Hepatocyte (in vitro differentiated cells): ENCODE measurements at regions not wholly inside any gene's neighbourhood (a gene's known extent, or its start where the extent isn't known, plus 50 kb on each side); places are given as distances from the start of the nearest gene placed in this dataset.

Source experiments
- DNase-seq: peaks from one replicate; pipeline ENCODE4 v3.0.0-alpha.2; 2016; ENCODE audit warnings: low spot score
- H2AFZ ChIP-seq: fragments of 200-600 bp; sonication (generic); 2 replicates; pipeline ENCODE4 v1.6.0; 2016; ENCODE audit warnings: antibody characterized with exemption, mild to moderate bottlenecking
- H3K27ac ChIP-seq: fragments of 200-600 bp; sonication (generic); 2 replicates; pipeline ENCODE4 v1.5.1; 2016; ENCODE audit warnings: mild to moderate bottlenecking
- H3K27me3 ChIP-seq: fragments of 200-600 bp; sonication (generic); 2 replicates; pipeline ENCODE4 v1.6.1; 2016
- H3K36me3 ChIP-seq: fragments of 200-600 bp; sonication (generic); replicated peaks from 2 replicates; pipeline ENCODE4 v1.5.1; 2016; ENCODE audit warnings: low read depth; ENCODE audit not compliant: insufficient read depth
- H3K4me1 ChIP-seq: fragments of 200-600 bp; sonication (generic); 2 replicates; pipeline ENCODE4 v1.5.1; 2016; ENCODE audit warnings: mild to moderate bottlenecking, moderate library complexity; ENCODE audit not compliant: insufficient read depth
- H3K4me2 ChIP-seq: fragments of 200-600 bp; sonication (generic); 2 replicates; pipeline ENCODE4 v1.6.0; 2016
- H3K4me3 ChIP-seq: fragments of 200-600 bp; sonication (generic); 2 replicates; pipeline ENCODE4 v1.5.1; 2016; ENCODE audit warnings: mild to moderate bottlenecking
- H3K79me2 ChIP-seq: fragments of 200-600 bp; sonication (generic); 2 replicates; pipeline ENCODE4 v1.6.0; 2017; ENCODE audit warnings: mild to moderate bottlenecking
- H3K9me2 ChIP-seq: fragments of 200-600 bp; sonication (generic); replicated peaks from 2 replicates; pipeline ENCODE4 v1.6.0; 2017; ENCODE audit warnings: mild to moderate bottlenecking; ENCODE audit not compliant: insufficient read depth
- H3K9me3 ChIP-seq: fragments of 200-600 bp; sonication (generic); 2 replicates; pipeline ENCODE4 v1.5.1; 2016; ENCODE audit warnings: low read depth, mild to moderate bottlenecking
- H4K20me1 ChIP-seq: fragments of 200-600 bp; sonication (generic); 2 replicates; pipeline ENCODE4 v1.6.0; 2016; ENCODE audit warnings: mild to moderate bottlenecking; ENCODE audit not compliant: insufficient read depth, poor library complexity, severe bottlenecking
- EZH2 ChIP-seq: fragments of 200-600 bp; sonication (generic); IDR thresholded peaks from 2 replicates; pipeline ENCODE4 v1.6.1; 2016; ENCODE audit warnings: antibody characterized with exemption, mild to moderate bottlenecking, borderline replicate concordance
- EZH2phosphoT487 ChIP-seq: fragments of 200-600 bp; sonication (generic); IDR thresholded peaks from one replicate; pipeline ENCODE4 v1.6.1; 2018; ENCODE audit warnings: antibody characterized with exemption, mild to moderate bottlenecking, low read depth, moderate library complexity; ENCODE audit not compliant: unreplicated experiment, severe bottlenecking
- WGBS: methylation state at CpG from one replicate; pipeline ENCODE4 v1.1.6; 2016; ENCODE audit warnings: low lambda C conversion rate; ENCODE audit errors: missing lambda C conversion rate; 5-methylcytosine and 5-hydroxymethylcytosine counted together
- TF ChIP-seq, protein P1 (sequence below): fragments of 200-600 bp; sonication (generic); IDR thresholded peaks from 2 replicates; pipeline ENCODE4 v1.5.1; 2016; ENCODE audit warnings: antibody characterized with exemption, mild to moderate bottlenecking; ENCODE audit not compliant: poor library complexity

DNA sequence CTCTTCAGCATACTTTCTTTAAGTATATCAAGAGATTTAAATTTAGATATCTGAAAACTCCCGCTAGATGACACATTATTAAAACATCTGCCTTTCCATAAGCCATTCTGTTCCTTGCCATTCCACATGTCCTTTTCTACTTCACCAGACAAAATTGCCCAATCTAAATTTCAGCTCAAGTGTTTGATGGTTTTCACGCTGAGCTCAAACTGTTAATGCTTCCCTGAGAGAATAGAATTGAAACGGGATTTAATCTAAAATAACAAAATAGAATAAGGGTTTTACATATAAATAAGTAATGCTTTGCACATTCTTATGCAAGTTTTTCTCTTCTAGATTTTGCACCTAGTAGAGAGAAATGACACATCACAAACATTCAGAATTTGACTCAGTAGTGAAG is 764.5 kb upstream of the TENM3 start:
- no peaks in the 10 kb centered on the region for H3K9me2 ChIP-seq
- no peak for DNase-seq
- H3K9me3 ChIP-seq = no peaks in the 10 kb centered on the region
- TF ChIP-seq EZH2phosphoT487 (no peak), EZH2 (no peak)
- TF ChIP-seq, protein P1, sequence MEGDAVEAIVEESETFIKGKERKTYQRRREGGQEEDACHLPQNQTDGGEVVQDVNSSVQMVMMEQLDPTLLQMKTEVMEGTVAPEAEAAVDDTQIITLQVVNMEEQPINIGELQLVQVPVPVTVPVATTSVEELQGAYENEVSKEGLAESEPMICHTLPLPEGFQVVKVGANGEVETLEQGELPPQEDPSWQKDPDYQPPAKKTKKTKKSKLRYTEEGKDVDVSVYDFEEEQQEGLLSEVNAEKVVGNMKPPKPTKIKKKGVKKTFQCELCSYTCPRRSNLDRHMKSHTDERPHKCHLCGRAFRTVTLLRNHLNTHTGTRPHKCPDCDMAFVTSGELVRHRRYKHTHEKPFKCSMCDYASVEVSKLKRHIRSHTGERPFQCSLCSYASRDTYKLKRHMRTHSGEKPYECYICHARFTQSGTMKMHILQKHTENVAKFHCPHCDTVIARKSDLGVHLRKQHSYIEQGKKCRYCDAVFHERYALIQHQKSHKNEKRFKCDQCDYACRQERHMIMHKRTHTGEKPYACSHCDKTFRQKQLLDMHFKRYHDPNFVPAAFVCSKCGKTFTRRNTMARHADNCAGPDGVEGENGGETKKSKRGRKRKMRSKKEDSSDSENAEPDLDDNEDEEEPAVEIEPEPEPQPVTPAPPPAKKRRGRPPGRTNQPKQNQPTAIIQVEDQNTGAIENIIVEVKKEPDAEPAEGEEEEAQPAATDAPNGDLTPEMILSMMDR = no peak
- no peak overlapping the region for H3K4me3 ChIP-seq
- no peaks in the 10 kb centered on the region for H3K79me2 ChIP-seq
- WGBS = 63% methylated on average over 3 of the region's 3 CpGs
- H2AFZ ChIP-seq = no peak overlapping the region
- H3K4me1 ChIP-seq = no peaks in the 10 kb centered on the region
- H3K4me2 ChIP-seq = no peak overlapping the region
- H3K27me3 ChIP-seq = no peaks in the 10 kb centered on the region
- H4K20me1 ChIP-seq = no peaks in the 10 kb centered on the region
- H3K27ac ChIP-seq = no peak overlapping the region
- H3K36me3 ChIP-seq = no peaks in the 10 kb centered on the region

DNA sequence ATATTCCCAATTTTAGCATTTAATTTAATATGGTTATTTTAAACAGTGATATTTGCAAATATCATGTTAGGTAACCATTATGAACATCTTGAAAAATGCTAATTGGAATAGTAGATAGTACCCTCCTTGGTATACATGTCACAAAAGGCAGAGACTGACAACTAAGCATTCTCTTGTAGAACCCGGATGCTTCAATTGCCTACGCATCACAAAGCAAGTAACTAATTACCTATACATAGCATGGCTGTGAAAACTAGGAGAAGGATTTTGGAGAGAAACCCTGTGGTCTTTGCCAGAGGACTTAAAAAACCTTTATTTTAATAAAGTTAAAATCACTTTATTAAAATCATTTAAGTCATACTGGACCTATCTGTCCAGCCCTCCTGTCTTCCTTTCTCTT is 764.1 kb upstream of the TENM3 start:
- WGBS = 65% methylated on average over 2 of the region's 2 CpGs
- Histone ChIP-seq H3K36me3 (no peaks in the 10 kb centered on the region), H3K9me2 (no peaks in the 10 kb centered on the region), H3K9me3 (no peaks in the 10 kb centered on the region), H3K4me3 (no peak overlapping the region), H3K4me1 (no peaks in the 10 kb centered on the region), H3K79me2 (no peaks in the 10 kb centered on the region), H3K27me3 (no peaks in the 10 kb centered on the region), H3K27ac (no peak overlapping the region), H3K4me2 (no peak overlapping the region), H4K20me1 (no peaks in the 10 kb centered on the region), H2AFZ (no peak overlapping the region)
- TF ChIP-seq EZH2 (no peak), EZH2phosphoT487 (no peak)
- TF ChIP-seq, protein P1 = no peak
- no peak for DNase-seq

DNA sequence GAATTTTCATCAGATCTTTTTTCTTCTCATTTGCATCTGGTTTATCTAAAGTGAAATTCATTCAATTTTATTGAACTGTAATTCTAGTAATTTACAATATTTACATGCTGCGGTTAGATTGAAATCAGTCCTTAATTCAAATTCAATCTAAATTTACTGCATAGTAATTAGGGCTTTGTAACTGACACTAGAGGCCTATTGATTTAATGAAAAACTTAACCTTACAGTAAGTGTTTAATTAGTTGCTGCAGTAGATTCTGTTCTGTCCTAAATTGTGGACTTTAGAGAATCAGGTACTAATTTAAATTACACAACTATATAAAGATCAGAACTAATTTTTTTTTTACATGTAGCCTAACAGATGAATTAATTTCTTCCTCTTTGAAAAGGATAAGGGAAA is 758.8 kb upstream of the TENM3 start:
- Histone ChIP-seq H3K4me1 (no peaks in the 10 kb centered on the region), H3K27ac (no peak overlapping the region), H3K79me2 (no peaks in the 10 kb centered on the region), H3K9me2 (no peaks in the 10 kb centered on the region), H3K4me2 (no peak overlapping the region), H3K4me3 (no peak overlapping the region), H3K9me3 (no peaks in the 10 kb centered on the region), H3K36me3 (no peaks in the 10 kb centered on the region), H4K20me1 (no peaks in the 10 kb centered on the region), H2AFZ (no peak overlapping the region), H3K27me3 (no peaks in the 10 kb centered on the region)
- TF ChIP-seq EZH2 (no peak), EZH2phosphoT487 (no peak)
- TF ChIP-seq, protein P1 = no peak
- DNase-seq = no peak
- WGBS = 94% methylated on average over 1 of the region's 1 CpG

DNA sequence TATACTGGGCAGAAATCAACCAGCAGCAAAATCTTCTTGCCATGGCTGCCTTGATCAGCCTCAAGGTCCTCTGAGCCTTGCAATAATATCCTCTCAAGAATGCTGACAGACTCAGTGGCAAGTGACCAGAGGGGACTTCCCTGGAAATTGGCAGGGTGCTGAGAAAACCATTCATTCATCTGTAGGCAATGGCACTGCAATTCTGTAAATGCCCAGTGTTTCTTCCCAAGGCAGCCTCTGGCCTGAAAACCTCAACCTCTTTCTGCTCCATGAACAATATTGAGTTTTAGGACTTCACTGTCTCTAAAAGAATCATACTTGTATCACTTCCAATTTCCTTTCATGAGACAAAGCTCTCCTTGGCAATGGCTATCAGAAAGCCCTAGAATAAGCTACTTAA is 754.3 kb upstream of the TENM3 start:
- no peaks in the 10 kb centered on the region for H3K27me3 ChIP-seq
- H3K9me2 ChIP-seq = no peaks in the 10 kb centered on the region
- no peaks in the 10 kb centered on the region for H3K4me1 ChIP-seq
- DNase-seq = no peak
- H3K27ac ChIP-seq = no peak overlapping the region
- TF ChIP-seq, protein P1 = no peak
- no peaks in the 10 kb centered on the region for H3K9me3 ChIP-seq
- H3K4me3 ChIP-seq = no peak overlapping the region
- H2AFZ ChIP-seq = no peak overlapping the region
- H3K4me2 ChIP-seq = no peak overlapping the region
- H4K20me1 ChIP-seq = no peaks in the 10 kb centered on the region
- H3K36me3 ChIP-seq = no peaks in the 10 kb centered on the region
- H3K79me2 ChIP-seq = no peaks in the 10 kb centered on the region
